D721Med (cell line): ENCODE measurements at regions not wholly inside any gene's neighbourhood (a gene's known extent, or its start where the extent isn't known, plus 50 kb on each side); places are given as distances from the start of the nearest gene placed in this dataset.

Source experiments
- DNase-seq: peaks from one replicate; pipeline ENCODE4 v3.0.0; 2011; ENCODE audit warnings: low spot score; ENCODE audit not compliant: insufficient read length
- FAIRE-seq: peaks from 2 replicates; lab custom pipeline; 2011; peaks lifted over from hg19 to GRCh38; lab: Jason Lieb, UNC
- CTCF ChIP-seq: IDR thresholded peaks from 2 replicates; pipeline ENCODE4 v1.5.1; 2012; ENCODE audit warnings: mild to moderate bottlenecking, control low read depth; ENCODE audit not compliant: insufficient read depth; ENCODE audit errors: missing control alignments

GRCh38 chr16:87552072-87552718, 50.1 kb upstream of the JPH3 start:
- TF ChIP-seq CTCF, result no peak
- FAIRE-seq (no peak), DNase-seq (no peak)

- FAIRE-seq (no peak), DNase-seq (no peak)
- no peak for TF ChIP-seq CTCF
These were observed 50.8 kb upstream of the JPH3 start for GRCh38 chr16:87551487-87551886.

- FAIRE-seq (no peak), DNase-seq (peak; percentile 44)
- TF ChIP-seq CTCF, result peak; percentile 73
These were observed 51.8 kb upstream of the JPH3 start for GRCh38 chr16:87550495-87550961.

GRCh38 chr16:87549627-87550494, 52.4 kb upstream of the JPH3 start:
- no peak for TF ChIP-seq CTCF
- DNase-seq (no peak), FAIRE-seq (no peak)

GRCh38 chr16:87548046-87548445, 54.3 kb upstream of the JPH3 start:
- no peak for TF ChIP-seq CTCF
- no peak for DNase-seq
- no peak for FAIRE-seq

- no peak for TF ChIP-seq CTCF
- DNase-seq, result no peak
- no peak for FAIRE-seq
These were observed 50.8 kb upstream of the ZCCHC14 start for GRCh38 chr16:87543436-87544191.
